Transverse colon (tissue), 4 donors: ENCODE measurements at regions not wholly inside any gene's neighbourhood (a gene's known extent, or its start where the extent isn't known, plus 50 kb on each side); places are given as distances from the start of the nearest gene placed in this dataset.
A peak's percentile ranks its signal among the peaks of the same experiment; 100 is the strongest.

Experiments
- CTCF ChIP-seq, 5 experiments: fragments of 200-600 bp in 3 of 5; fragments of 450-650 bp in 2 of 5; sonication (generic) in 3 of 5; IDR thresholded peaks; 1 replicate in 2 of 5; 2 replicates in 3 of 5; pipeline ENCODE4 v1.5.1; 2016 to 2017; ENCODE audit warnings: antibody characterized with exemption in 5 of 5, inconsistent platforms in 3 of 5, mild to moderate bottlenecking in 2 of 5, moderate library complexity in 1 of 5
- EP300 ChIP-seq: sonication (generic); formaldehyde crosslinking; IDR thresholded peaks from one replicate; pipeline ENCODE4 v1.6.1; 2017; ENCODE audit warnings: antibody characterized with exemption, low read depth
- POLR2A ChIP-seq: fragments of 450-650 bp; IDR thresholded peaks from one replicate; pipeline ENCODE4 v1.6.1; 2016; ENCODE audit warnings: antibody characterized with exemption, mild to moderate bottlenecking, moderate library complexity
- POLR2AphosphoS5 ChIP-seq, 3 donors: sonication (generic); formaldehyde crosslinking; IDR thresholded peaks; one replicate each; pipeline ENCODE4 v1.6.1; 2016; ENCODE audit warnings: antibody characterized with exemption in 3 of 3

GRCh38 chr14:80356413-80356812 is 145.1 kb upstream of the DIO2 start:
- TF ChIP-seq CTCF (IDR thresholded peaks at IDR 0.05): peak in 1 of 5 experiments; percentile 11
- no peak for TF ChIP-seq POLR2A
- no peak for TF ChIP-seq POLR2AphosphoS5 (IDR thresholded peaks at IDR 0.05)
- TF ChIP-seq EP300: no peak
